Keratinocyte (primary cell): ENCODE measurements at regions not wholly inside any gene's neighbourhood (a gene's known extent, or its start where the extent isn't known, plus 50 kb on each side); places are given as distances from the start of the nearest gene placed in this dataset.

Experiments used
- CTCF ChIP-seq, 3 experiments: IDR thresholded peaks in 1 of 3; conservative IDR thresholded peaks in 1 of 3; optimal IDR thresholded peaks in 1 of 3; 2 replicates in 2 of 3; 3 replicates in 1 of 3; pipeline versions ENCODE3 to v1.5.1; 2011; ENCODE audit warnings: low read length in 3 of 3, mild to moderate bottlenecking in 3 of 3, moderate library complexity in 2 of 3, control low read depth in 1 of 3, inconsistent platforms in 1 of 3; ENCODE audit not compliant: insufficient read depth in 2 of 3; ENCODE audit errors: extremely low read depth in 1 of 3
- EZH2 ChIP-seq: IDR thresholded peaks from one replicate; pipeline ENCODE4 v1.6.1; 2012; ENCODE audit warnings: inconsistent platforms, mild to moderate bottlenecking, low read length, moderate library complexity

GRCh38 chr12:115137812-115138521 is 454.0 kb upstream of the TBX3 start:
- TF ChIP-seq CTCF (optimal IDR thresholded peaks at IDR 0.05 in 1 of 3, IDR thresholded peaks at IDR 0.05 in 1 of 3, conservative IDR thresholded peaks at IDR 0.05 in 1 of 3; ENCODE audit: extremely low read depth in 1 of 3, insufficient read depth in 2 of 3, low read length in 3 of 3) (no peak), EZH2 (no peak)
